ENCODE measurements at regions not wholly inside any gene's neighbourhood (a gene's known extent, or its start where the extent isn't known, plus 50 kb on each side); places are given as distances from the start of the nearest gene placed in this dataset.

DNA sequence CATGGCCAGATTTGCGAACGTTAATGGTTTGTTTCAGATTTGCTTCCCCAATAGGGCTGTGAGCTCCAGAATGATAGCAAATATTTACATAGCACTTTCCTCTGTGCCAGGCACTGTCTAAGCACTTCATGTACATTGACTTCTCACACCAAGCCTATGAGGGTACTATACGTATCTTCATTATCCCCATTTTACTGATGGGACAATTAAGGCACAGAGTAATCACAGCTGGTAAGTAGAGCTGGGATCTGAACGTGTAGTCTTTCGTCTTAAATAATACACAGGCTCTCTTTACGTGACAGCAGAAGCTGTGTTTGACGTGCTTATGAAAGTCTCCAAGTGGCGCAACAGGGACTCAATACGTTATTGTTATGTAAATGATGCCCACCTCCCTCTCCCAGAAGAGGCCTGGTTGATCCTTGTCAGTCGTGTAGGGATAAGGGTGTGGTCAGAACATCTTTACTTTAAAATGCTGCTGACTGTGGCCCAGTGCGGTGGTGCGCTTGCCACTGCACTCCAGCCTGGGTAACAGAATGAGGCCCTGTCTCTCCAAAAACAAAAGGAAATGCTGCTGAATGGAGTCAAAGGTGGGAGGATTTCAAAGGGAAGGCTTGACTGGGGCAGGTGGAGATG lies 66.3 kb upstream of the TCL1B start:
- TF ChIP-seq, protein P1, sequence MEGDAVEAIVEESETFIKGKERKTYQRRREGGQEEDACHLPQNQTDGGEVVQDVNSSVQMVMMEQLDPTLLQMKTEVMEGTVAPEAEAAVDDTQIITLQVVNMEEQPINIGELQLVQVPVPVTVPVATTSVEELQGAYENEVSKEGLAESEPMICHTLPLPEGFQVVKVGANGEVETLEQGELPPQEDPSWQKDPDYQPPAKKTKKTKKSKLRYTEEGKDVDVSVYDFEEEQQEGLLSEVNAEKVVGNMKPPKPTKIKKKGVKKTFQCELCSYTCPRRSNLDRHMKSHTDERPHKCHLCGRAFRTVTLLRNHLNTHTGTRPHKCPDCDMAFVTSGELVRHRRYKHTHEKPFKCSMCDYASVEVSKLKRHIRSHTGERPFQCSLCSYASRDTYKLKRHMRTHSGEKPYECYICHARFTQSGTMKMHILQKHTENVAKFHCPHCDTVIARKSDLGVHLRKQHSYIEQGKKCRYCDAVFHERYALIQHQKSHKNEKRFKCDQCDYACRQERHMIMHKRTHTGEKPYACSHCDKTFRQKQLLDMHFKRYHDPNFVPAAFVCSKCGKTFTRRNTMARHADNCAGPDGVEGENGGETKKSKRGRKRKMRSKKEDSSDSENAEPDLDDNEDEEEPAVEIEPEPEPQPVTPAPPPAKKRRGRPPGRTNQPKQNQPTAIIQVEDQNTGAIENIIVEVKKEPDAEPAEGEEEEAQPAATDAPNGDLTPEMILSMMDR (IDR thresholded peaks at IDR 0.05): no peak
- TF ChIP-seq POLR2A (IDR thresholded peaks at IDR 0.05): no peak

Measured in right lobe of liver (tissue), 4 donors.